ENCODE measurements at regions not wholly inside any gene's neighbourhood (a gene's known extent, or its start where the extent isn't known, plus 50 kb on each side); places are given as distances from the start of the nearest gene placed in this dataset.

- H3K27me3 Mint-ChIP-seq: no peaks in the 10 kb centered on the region
- no peak for DNase-seq
- intact Hi-C loops (cut with DNase I, micrococcal nuclease): no loop called here
- TF ChIP-seq CTCF (IDR thresholded peaks at IDR 0.05): no peak
- no peaks in the 10 kb centered on the region for H3K4me1 Mint-ChIP-seq (ENCODE audit: low read depth)
- H3K36me3 Mint-ChIP-seq (ENCODE audit: low read depth): no peaks in the 10 kb centered on the region
- ChIA-PET CTCF (no interaction called here), POLR2A (no interaction called here)
- peaks cover 2 to 14% of the 10 kb centered on the region in 2 experiments for H3K9me3 ChIP-seq (ENCODE audit: control insufficient read depth in 1 of 2, insufficient read depth in 1 of 2, low read length in 2 of 2)
- H3K36me3 ChIP-seq (ENCODE audit: insufficient read depth, low read length): no peaks in the 10 kb centered on the region
- no peak for ATAC-seq (ENCODE audit: poor library complexity)
- no peak overlapping the region for H3K27ac Mint-ChIP-seq
- no peak overlapping the region for H3K4me3 Mint-ChIP-seq
- no peaks in the 10 kb centered on the region for H3K27me3 ChIP-seq (ENCODE audit: control insufficient read depth in 1 of 2, insufficient read depth in 2 of 2, low read length in 2 of 2)
- H3K9me3 Mint-ChIP-seq: peaks cover 2% of the 10 kb centered on the region
- no peaks in the 10 kb centered on the region for H3K4me1 ChIP-seq (ENCODE audit: insufficient read depth, low read length)
- H3K4me3 ChIP-seq (ENCODE audit: low read length): no peak overlapping the region
- H3K27ac ChIP-seq (ENCODE audit: low read depth in 1 of 2, low read length in 2 of 2): no peak overlapping the region
Observed at GRCh38 chr16:64370112-64370511, 751.8 kb downstream of the CDH11 start.

GRCh38 chr16:64365448-64365931 lies 756.4 kb downstream of the CDH11 start:
- Mint-ChIP-seq H3K4me3 (no peak overlapping the region), H3K4me1 (ENCODE audit: low read depth) (no peaks in the 10 kb centered on the region), H3K27me3 (no peaks in the 10 kb centered on the region), H3K9me3 (peaks cover 2% of the 10 kb centered on the region), H3K27ac (no peak overlapping the region), H3K36me3 (ENCODE audit: low read depth) (no peaks in the 10 kb centered on the region)
- Histone ChIP-seq H3K4me1 (ENCODE audit: insufficient read depth, low read length) (no peaks in the 10 kb centered on the region), H3K4me3 (ENCODE audit: low read length) (no peak overlapping the region), H3K27me3 (ENCODE audit: control insufficient read depth in 1 of 2, insufficient read depth in 2 of 2, low read length in 2 of 2) (no peaks in the 10 kb centered on the region), H3K36me3 (ENCODE audit: insufficient read depth, low read length) (no peaks in the 10 kb centered on the region), H3K9me3 (ENCODE audit: control insufficient read depth in 1 of 2, insufficient read depth in 1 of 2, low read length in 2 of 2) (peaks cover 0 to 5% of the 10 kb centered on the region in 2 experiments), H3K27ac (ENCODE audit: low read depth in 1 of 2, low read length in 2 of 2) (no peak overlapping the region)
- no peak for ATAC-seq (ENCODE audit: poor library complexity)
- DNase-seq: no peak
- TF ChIP-seq CTCF (IDR thresholded peaks at IDR 0.05): no peak
- ChIA-PET CTCF (no interaction called here), POLR2A (no interaction called here)
- intact Hi-C loops (cut with DNase I, micrococcal nuclease): no loop called here

- no peak overlapping the region for H3K4me3 Mint-ChIP-seq
- TF ChIP-seq CTCF (IDR thresholded peaks at IDR 0.05): no peak
- no peak for ATAC-seq (ENCODE audit: poor library complexity)
- no peak overlapping the region for H3K27ac Mint-ChIP-seq
- no peaks in the 10 kb centered on the region for H3K27me3 Mint-ChIP-seq
- H3K4me1 ChIP-seq (ENCODE audit: insufficient read depth, low read length): no peaks in the 10 kb centered on the region
- POLR2A ChIA-PET: no interaction called here
- peaks cover 0 to 5% of the 10 kb centered on the region in 2 experiments for H3K9me3 ChIP-seq (ENCODE audit: control insufficient read depth in 1 of 2, insufficient read depth in 1 of 2, low read length in 2 of 2)
- no peaks in the 10 kb centered on the region for H3K27me3 ChIP-seq (ENCODE audit: control insufficient read depth in 1 of 2, insufficient read depth in 2 of 2, low read length in 2 of 2)
- DNase-seq: no peak
- peaks cover 6% of the 10 kb centered on the region for H3K9me3 Mint-ChIP-seq
- no peak overlapping the region for H3K4me3 ChIP-seq (ENCODE audit: low read length)
- no peaks in the 10 kb centered on the region for H3K36me3 ChIP-seq (ENCODE audit: insufficient read depth, low read length)
- H3K27ac ChIP-seq (ENCODE audit: low read depth in 1 of 2, low read length in 2 of 2): no peak overlapping the region
- H3K4me1 Mint-ChIP-seq (ENCODE audit: low read depth): no peaks in the 10 kb centered on the region
- no peaks in the 10 kb centered on the region for H3K36me3 Mint-ChIP-seq (ENCODE audit: low read depth)
- intact Hi-C loops (cut with DNase I, micrococcal nuclease): no loop called here
- CTCF ChIA-PET: no interaction called here
Observed at GRCh38 chr16:64364894-64365293, 757.0 kb downstream of the CDH11 start.

Measured in CD4-positive, alpha-beta T cell (primary cell).